ENCODE measurements at regions not wholly inside any gene's neighbourhood (a gene's known extent, or its start where the extent isn't known, plus 50 kb on each side); places are given as distances from the start of the nearest gene placed in this dataset.

GRCh38 chr10:123480845-123481244 is 185.3 kb upstream of the GPR26 start:
- TF ChIP-seq, protein P1, sequence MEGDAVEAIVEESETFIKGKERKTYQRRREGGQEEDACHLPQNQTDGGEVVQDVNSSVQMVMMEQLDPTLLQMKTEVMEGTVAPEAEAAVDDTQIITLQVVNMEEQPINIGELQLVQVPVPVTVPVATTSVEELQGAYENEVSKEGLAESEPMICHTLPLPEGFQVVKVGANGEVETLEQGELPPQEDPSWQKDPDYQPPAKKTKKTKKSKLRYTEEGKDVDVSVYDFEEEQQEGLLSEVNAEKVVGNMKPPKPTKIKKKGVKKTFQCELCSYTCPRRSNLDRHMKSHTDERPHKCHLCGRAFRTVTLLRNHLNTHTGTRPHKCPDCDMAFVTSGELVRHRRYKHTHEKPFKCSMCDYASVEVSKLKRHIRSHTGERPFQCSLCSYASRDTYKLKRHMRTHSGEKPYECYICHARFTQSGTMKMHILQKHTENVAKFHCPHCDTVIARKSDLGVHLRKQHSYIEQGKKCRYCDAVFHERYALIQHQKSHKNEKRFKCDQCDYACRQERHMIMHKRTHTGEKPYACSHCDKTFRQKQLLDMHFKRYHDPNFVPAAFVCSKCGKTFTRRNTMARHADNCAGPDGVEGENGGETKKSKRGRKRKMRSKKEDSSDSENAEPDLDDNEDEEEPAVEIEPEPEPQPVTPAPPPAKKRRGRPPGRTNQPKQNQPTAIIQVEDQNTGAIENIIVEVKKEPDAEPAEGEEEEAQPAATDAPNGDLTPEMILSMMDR (optimal IDR thresholded peaks at IDR 0.05 in 1 of 3, IDR thresholded peaks at IDR 0.05 in 1 of 3, conservative IDR thresholded peaks at IDR 0.05 in 1 of 3; ENCODE audit: extremely low read depth in 1 of 3, insufficient read depth in 2 of 3, low read length in 3 of 3), result no peak
- no peak for TF ChIP-seq EZH2 (IDR thresholded peaks at IDR 0.05; ENCODE audit: low read length)
